GM19043 (cell line): ENCODE measurements at regions not wholly inside any gene's neighbourhood (a gene's known extent, or its start where the extent isn't known, plus 50 kb on each side); places are given as distances from the start of the nearest gene placed in this dataset.
A peak's percentile ranks its signal among the peaks of the same experiment; 100 is the strongest.

Source experiments
- ATAC-seq: cut with Tn5 transposase; IDR thresholded peaks from one replicate; pipeline ENCODE4 v1.9.1; 2021; ENCODE audit warnings: low read depth; ENCODE audit not compliant: unreplicated experiment

- ATAC-seq, result no peak
Observed at GRCh38 chr3:59270209-59270608, 220.4 kb upstream of the CFAP20DC start.

GRCh38 chr3:59268170-59268569, 218.3 kb upstream of the CFAP20DC start:
- no peak for ATAC-seq

- ATAC-seq, result no peak
Observed at GRCh38 chr3:59267021-59267420, 217.2 kb upstream of the CFAP20DC start.

- ATAC-seq, result no peak
Observed at GRCh38 chr3:59266551-59266950, 216.7 kb upstream of the CFAP20DC start.

GRCh38 chr3:59265566-59265965, 215.7 kb upstream of the CFAP20DC start:
- ATAC-seq, result no peak

GRCh38 chr3:59264366-59264765, 214.5 kb upstream of the CFAP20DC start:
- no peak for ATAC-seq

GRCh38 chr3:59263152-59263551, 213.3 kb upstream of the CFAP20DC start:
- ATAC-seq, result no peak

GRCh38 chr3:59262076-59262498, 212.3 kb upstream of the CFAP20DC start:
- ATAC-seq, result peak; percentile 91

- no peak for ATAC-seq
Observed at GRCh38 chr3:59261009-59261408, 211.2 kb upstream of the CFAP20DC start.

- ATAC-seq, result no peak
Observed at GRCh38 chr3:59258550-59259260, 208.9 kb upstream of the CFAP20DC start.

GRCh38 chr3:59257506-59257905, 207.7 kb upstream of the CFAP20DC start:
- no peak for ATAC-seq

GRCh38 chr3:59256230-59256629, 206.4 kb upstream of the CFAP20DC start:
- ATAC-seq, result no peak

- ATAC-seq, result no peak
Observed at GRCh38 chr3:59254976-59255375, 205.2 kb upstream of the CFAP20DC start.

GRCh38 chr3:59254433-59254832, 204.6 kb upstream of the CFAP20DC start:
- ATAC-seq, result no peak

- no peak for ATAC-seq
Observed at GRCh38 chr3:59253523-59253922, 203.7 kb upstream of the CFAP20DC start.

- no peak for ATAC-seq
Observed at GRCh38 chr3:59251869-59252268, 202.0 kb upstream of the CFAP20DC start.

- ATAC-seq, result no peak
Observed at GRCh38 chr3:59250600-59250999, 200.8 kb upstream of the CFAP20DC start.

GRCh38 chr3:59249698-59250361, 200.0 kb upstream of the CFAP20DC start:
- ATAC-seq, result no peak

- no peak for ATAC-seq
Observed at GRCh38 chr3:59249004-59249403, 199.2 kb upstream of the CFAP20DC start.

- ATAC-seq, result peak; percentile 65
Observed at GRCh38 chr3:59247402-59247841, 197.6 kb upstream of the CFAP20DC start.

GRCh38 chr3:59246719-59247401, 197.0 kb upstream of the CFAP20DC start:
- ATAC-seq, result peak; percentile 56
